ENCODE measurements at regions not wholly inside any gene's neighbourhood (a gene's known extent, or its start where the extent isn't known, plus 50 kb on each side); places are given as distances from the start of the nearest gene placed in this dataset.

DNA sequence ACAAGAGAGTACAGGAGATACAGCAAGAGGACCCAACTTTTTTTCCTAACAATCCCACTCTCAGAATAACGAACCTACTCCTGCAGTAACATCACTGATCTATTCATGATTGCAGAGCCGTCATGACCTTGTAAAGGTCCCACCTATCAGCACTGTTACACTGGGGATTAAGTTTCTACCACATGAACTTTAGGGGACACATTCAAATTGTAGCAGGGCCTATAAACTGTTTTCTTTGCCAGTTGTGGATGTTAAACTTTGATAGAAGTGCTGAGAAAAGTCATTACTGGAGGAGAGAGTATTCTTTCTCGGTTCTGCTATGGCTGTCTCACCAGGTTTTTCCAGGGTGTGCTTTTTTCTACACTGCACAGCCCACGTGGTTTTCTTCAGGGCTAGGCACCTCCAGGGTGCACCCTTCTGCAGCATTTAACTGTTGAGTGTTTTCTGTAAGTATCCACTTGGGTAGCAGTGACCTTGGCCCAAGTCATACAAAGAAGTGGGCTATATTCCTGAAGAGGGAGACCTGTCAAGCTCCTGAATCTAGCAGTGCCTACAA lies 131.6 kb upstream of the AHR start:
- TF ChIP-seq POLR2AphosphoS2 (conservative IDR thresholded peaks at IDR 0.05; ENCODE audit: low read length) (no peak), FOSB (CRISPR knock-in tag; IDR thresholded peaks at IDR 0.05) (no peak), EHMT2 (IDR thresholded peaks at IDR 0.05; ENCODE audit: low read depth) (no peak), BHLHE40 (IDR thresholded peaks at IDR 0.05; ENCODE audit: low read depth, low read length) (no peak)
- TF ChIP-seq, protein P1, sequence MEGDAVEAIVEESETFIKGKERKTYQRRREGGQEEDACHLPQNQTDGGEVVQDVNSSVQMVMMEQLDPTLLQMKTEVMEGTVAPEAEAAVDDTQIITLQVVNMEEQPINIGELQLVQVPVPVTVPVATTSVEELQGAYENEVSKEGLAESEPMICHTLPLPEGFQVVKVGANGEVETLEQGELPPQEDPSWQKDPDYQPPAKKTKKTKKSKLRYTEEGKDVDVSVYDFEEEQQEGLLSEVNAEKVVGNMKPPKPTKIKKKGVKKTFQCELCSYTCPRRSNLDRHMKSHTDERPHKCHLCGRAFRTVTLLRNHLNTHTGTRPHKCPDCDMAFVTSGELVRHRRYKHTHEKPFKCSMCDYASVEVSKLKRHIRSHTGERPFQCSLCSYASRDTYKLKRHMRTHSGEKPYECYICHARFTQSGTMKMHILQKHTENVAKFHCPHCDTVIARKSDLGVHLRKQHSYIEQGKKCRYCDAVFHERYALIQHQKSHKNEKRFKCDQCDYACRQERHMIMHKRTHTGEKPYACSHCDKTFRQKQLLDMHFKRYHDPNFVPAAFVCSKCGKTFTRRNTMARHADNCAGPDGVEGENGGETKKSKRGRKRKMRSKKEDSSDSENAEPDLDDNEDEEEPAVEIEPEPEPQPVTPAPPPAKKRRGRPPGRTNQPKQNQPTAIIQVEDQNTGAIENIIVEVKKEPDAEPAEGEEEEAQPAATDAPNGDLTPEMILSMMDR (IDR thresholded peaks at IDR 0.05): no peak
